Fibroblast of the conjunctiva (primary cell): ENCODE measurements at regions not wholly inside any gene's neighbourhood (a gene's known extent, or its start where the extent isn't known, plus 50 kb on each side); places are given as distances from the start of the nearest gene placed in this dataset.

ENCODE experiments used
- DNase-seq: peaks from one replicate; pipeline ENCODE4 v3.0.0-alpha.2; 2010; ENCODE audit warnings: low read depth

- DNase-seq, result no peak
Observed at GRCh38 chr4:185862340-185862739, 50.3 kb upstream of the SORBS2 start.

GRCh38 chr4:185863946-185864345 is 52.0 kb upstream of the SORBS2 start:
- no peak for DNase-seq

DNA sequence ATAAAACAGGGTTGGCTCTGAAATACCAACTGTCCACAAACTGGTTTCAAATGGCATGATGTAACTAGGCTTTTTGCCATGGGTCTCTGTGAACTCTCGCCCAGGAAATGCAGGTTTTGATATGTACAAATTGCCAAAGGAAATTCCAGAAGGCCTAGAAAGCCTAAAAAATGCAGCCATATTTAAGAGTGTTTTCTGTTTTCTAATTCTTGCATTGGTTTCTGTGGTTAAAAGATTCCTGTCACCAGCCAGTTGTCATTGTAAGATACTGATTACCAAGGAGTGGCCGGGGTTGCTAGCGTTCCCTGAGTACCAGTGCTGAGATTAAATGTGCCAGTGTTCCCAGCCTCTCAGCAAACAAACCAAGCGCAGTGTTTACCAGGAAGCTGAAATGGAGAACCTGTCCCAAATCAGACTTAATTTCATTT is 53.9 kb upstream of the SORBS2 start:
- no peak for DNase-seq

DNA sequence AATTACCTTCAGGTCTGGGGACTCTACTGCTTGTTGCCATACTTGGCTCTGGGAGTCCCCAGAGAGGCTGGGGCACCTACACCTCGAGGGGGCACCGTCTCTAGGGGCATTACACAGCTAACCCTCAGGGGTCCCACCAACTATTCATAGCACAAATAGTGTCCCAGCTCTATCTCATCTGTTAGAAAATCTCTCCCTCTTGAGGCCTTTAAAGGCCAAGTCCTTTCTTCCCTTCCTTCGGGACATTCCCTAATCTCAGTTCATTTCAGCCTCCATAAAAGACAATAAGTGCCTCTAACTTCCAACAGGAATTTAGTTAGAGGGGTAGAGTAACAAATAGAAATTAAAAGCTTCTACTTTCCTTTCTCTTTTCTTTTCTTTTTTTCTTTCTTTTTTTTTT is 55.8 kb upstream of the SORBS2 start:
- no peak for DNase-seq

GRCh38 chr4:185868983-185869382 is 57.0 kb upstream of the SORBS2 start:
- DNase-seq, result no peak

GRCh38 chr4:185869427-185869826 is 57.4 kb upstream of the SORBS2 start:
- DNase-seq, result no peak

DNA sequence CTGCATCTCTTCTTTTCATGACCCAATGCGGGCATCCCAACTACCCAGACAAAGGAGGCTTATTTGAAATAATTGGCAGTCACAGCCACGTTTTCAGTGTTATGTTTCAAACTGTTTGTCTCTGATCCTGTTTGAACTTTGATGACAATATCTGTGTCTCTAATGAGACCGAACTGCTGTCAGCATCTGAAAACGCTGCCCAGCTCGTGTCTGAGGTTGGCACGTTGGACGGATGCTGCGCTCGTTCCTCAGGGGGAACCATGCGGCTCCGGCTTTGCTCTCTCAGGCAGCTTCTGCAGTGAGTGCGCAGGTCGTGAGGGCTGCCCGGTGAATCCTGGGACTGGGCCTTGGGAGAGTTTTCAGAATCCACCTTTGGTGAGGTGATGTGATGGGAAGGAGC is 58.4 kb upstream of the SORBS2 start:
- no peak for DNase-seq

- no peak for DNase-seq
Observed at GRCh38 chr4:185872747-185873380, 60.9 kb upstream of the SORBS2 start.

GRCh38 chr4:185874516-185875230 is 62.7 kb upstream of the SORBS2 start:
- DNase-seq, result peak; percentile 5

DNA sequence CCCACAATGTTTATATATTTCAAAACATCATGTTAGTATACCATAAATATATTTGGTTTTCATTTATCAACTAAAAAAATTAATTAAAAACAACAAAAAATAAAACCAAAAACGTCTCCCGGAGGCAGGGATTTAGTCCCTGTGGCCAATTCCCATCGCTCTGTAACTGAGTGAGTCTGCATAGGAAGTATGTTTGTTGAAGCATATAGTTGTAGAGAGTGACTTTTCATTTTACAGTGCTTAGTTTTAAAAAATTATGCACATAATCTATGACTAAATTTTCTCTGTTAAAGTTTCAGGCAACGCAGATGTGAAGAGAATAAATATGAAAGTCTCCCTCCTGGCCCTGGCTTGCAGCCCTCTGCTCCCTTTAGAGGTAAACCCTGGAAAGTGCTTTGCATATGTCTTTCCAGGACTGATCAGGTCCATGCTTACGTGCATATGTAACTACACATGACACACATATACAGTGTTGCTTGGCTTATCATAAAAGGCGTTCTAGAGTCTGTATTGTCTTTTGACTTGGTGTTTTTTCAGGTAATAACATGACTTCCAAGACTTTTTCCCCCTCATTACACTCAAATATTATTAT is 63.4 kb upstream of the SORBS2 start:
- no peak for DNase-seq

DNA sequence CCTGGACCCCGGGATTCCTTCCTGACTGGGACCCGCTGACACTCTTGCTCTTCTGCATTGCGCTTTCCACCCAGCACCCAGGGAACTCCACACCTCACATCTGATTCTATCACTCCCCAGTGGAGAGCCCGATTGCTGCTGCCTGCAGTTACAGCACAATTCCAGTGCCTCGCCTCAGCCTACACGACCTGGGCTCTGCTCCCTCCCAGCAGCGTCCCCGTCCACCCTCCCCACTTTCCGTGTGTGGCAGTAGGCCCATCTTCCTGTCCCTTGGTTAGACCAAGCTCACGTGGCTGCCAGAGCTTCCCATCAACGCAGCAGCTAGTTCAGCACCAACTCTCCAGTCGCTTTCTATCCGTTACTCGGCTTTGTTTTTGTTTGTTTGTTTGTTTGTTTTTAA is 66.6 kb upstream of the SORBS2 start:
- no peak for DNase-seq

GRCh38 chr4:185879666-185880312 is 67.8 kb upstream of the SORBS2 start:
- no peak for DNase-seq

GRCh38 chr4:185880571-185880970 is 68.6 kb upstream of the SORBS2 start:
- no peak for DNase-seq

GRCh38 chr4:185881430-185881829 is 69.4 kb upstream of the SORBS2 start:
- peak; percentile 18 for DNase-seq

GRCh38 chr4:185883591-185883990 is 71.6 kb upstream of the SORBS2 start:
- no peak for DNase-seq

DNA sequence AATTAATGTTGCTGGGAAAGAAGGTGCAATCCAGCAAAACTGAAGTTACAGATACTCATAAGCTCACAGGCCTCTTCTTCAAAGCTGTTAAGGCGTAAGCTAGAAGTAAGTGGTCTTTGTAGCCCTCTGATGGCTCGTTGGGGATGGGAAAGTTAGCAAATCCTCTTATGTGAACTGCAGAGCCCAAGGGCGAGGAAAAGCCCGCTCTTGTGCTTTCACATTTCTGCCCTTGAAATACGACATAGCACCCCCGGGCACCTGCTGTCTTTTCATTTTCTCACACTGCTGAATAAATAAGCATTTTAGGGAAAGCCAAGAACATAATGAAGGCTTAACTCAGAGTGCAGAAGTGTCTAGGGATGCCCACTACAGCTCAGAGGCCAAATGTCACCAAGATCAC is 73.1 kb upstream of the SORBS2 start:
- DNase-seq, result no peak

DNA sequence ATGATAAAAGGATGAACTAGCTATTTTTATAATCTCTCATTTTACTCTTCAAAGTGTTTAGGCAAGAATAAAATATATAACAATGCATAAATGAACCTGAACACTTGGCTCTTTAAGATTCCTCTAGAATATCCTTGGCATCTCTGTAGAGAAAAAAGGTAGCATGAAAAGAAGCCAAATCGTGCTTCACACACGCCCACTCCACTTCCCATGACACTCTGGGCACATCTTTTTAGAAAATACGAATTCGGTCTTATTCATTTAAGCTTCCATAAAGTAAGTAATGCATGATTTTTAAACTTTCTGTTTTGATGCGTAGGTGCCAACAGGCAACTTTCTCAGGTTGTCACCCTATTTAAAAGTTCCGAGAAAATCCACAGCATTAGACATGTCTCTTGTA is 73.6 kb upstream of the SORBS2 start:
- DNase-seq, result no peak

GRCh38 chr4:185886832-185887524 is 75.0 kb upstream of the SORBS2 start:
- no peak for DNase-seq

DNA sequence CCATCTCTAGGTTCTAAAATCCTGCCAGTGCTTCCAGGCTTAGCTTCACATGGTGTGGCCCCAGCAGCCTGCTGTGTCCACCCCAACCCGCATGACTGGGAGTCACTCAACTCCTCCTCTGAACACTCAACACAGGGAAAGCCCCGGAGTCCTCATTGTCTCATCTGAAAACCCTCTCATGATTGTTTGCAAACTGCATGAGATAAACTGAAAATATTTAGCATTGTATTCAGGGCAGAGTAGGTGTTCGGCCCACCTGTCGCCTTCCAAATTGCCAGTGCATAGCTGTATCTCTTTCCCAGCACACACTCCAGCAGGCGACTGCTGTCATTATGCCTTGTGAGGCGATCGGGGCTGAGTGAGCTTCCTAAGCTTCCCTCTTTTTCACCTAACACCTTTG is 76.7 kb upstream of the SORBS2 start:
- DNase-seq, result no peak

GRCh38 chr4:185889585-185889984 is 77.6 kb upstream of the SORBS2 start:
- DNase-seq, result no peak

DNA sequence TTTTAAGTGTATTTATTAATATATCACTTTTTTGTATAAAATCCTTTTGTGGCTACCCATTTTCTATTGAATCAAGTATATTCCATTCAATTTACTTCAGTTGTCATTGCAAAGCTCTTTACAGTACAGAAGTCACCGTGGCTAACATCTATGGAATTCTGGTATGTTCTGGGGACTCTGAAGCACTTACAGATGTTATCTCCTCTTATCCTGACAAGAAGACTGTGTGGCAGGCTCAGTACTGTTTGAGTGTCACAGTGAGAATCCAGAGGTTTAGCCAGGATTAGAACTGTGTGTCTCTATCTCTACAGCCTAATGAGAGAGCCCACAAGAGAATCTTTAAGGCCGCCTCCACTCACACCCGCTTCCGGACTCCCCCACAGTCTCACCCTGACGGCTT is 78.2 kb upstream of the SORBS2 start:
- no peak for DNase-seq

GRCh38 chr4:185892165-185892564 is 80.2 kb upstream of the SORBS2 start:
- no peak for DNase-seq
